ENCODE measurements at regions not wholly inside any gene's neighbourhood (a gene's known extent, or its start where the extent isn't known, plus 50 kb on each side); places are given as distances from the start of the nearest gene placed in this dataset.

GRCh38 chr2:12232876-12233275 is 483.9 kb upstream of the TRIB2 start:
- no peak overlapping the region for H3K4me3 ChIP-seq (ENCODE audit: low read length)
- no peak for DNase-seq (ENCODE audit: low read depth)
- TF ChIP-seq CTCF (IDR thresholded peaks at IDR 0.05; ENCODE audit: insufficient read depth, low read depth, low read length, missing control alignments): no peak

- TF ChIP-seq CTCF (IDR thresholded peaks at IDR 0.05; ENCODE audit: insufficient read depth, low read depth, low read length, missing control alignments): no peak
- no peak for DNase-seq (ENCODE audit: low read depth)
These were observed 480.4 kb upstream of the TRIB2 start for GRCh38 chr2:12236136-12236844.

GRCh38 chr2:12240206-12240605 is 476.5 kb upstream of the TRIB2 start:
- no peak overlapping the region for H3K4me3 ChIP-seq (ENCODE audit: low read length)
- DNase-seq (ENCODE audit: low read depth): no peak
- TF ChIP-seq CTCF (IDR thresholded peaks at IDR 0.05; ENCODE audit: insufficient read depth, low read depth, low read length, missing control alignments): no peak

More at GRCh38 chr2:12236136-12236844, 480.4 kb upstream of the TRIB2 start:
- no peak overlapping the region for H3K4me3 ChIP-seq (ENCODE audit: low read length)

GRCh38 chr2:12243381-12243780 is 473.4 kb upstream of the TRIB2 start:
- DNase-seq (ENCODE audit: low read depth): no peak
- no peak for TF ChIP-seq CTCF (IDR thresholded peaks at IDR 0.05; ENCODE audit: insufficient read depth, low read depth, low read length, missing control alignments)
- H3K4me3 ChIP-seq (ENCODE audit: low read length): no peak overlapping the region

- no peak overlapping the region for H3K4me3 ChIP-seq (ENCODE audit: low read length)
- peak; percentile 4 for DNase-seq (ENCODE audit: low read depth)
- TF ChIP-seq CTCF (IDR thresholded peaks at IDR 0.05; ENCODE audit: insufficient read depth, low read depth, low read length, missing control alignments): no peak
These were observed 472.7 kb upstream of the TRIB2 start for GRCh38 chr2:12244070-12244469.

- no peak overlapping the region for H3K4me3 ChIP-seq (ENCODE audit: low read length)
- no peak for TF ChIP-seq CTCF (IDR thresholded peaks at IDR 0.05; ENCODE audit: insufficient read depth, low read depth, low read length, missing control alignments)
- no peak for DNase-seq (ENCODE audit: low read depth)
These were observed 465.6 kb upstream of the TRIB2 start for GRCh38 chr2:12251121-12251520.

- TF ChIP-seq CTCF (IDR thresholded peaks at IDR 0.05; ENCODE audit: insufficient read depth, low read depth, low read length, missing control alignments): no peak
- no peak overlapping the region for H3K4me3 ChIP-seq (ENCODE audit: low read length)
- DNase-seq (ENCODE audit: low read depth): no peak
These were observed 465.0 kb upstream of the TRIB2 start for GRCh38 chr2:12251749-12252148.
